Heart left ventricle (tissue), 13 donors: ENCODE measurements at regions not wholly inside any gene's neighbourhood (a gene's known extent, or its start where the extent isn't known, plus 50 kb on each side); places are given as distances from the start of the nearest gene placed in this dataset.

Source experiments
- POLR2A ChIP-seq, 2 donors: fragments of 450-650 bp; IDR thresholded peaks; one replicate each; pipeline ENCODE4 v1.6.1; 2017; ENCODE audit warnings: antibody characterized with exemption in 2 of 2, mild to moderate bottlenecking in 2 of 2, moderate library complexity in 2 of 2
- TF ChIP-seq, protein P1 (sequence below), 12 donors: fragments of 200-600 bp; sonication (generic) in 4 of 12; IDR thresholded peaks; one replicate each; pipeline versions ENCODE4 v1.5.0 to v1.8.0; 2018 to 2022; ENCODE audit warnings: antibody characterized with exemption in 12 of 12, mild to moderate bottlenecking in 5 of 12
- donor health status: ischemic (EF 13 %, LVEDD 7.1; RV severe dilation, severe dysfunction).
- donor health status: DM: no; HTN: yes; CAD: no.
- donor health status: DM: no; HTN: no; CAD: no.
- donor health status: ischemic (EF 25% LVEDD 6.9; RV normal size, moderate dysfunction).
- donor health status: ischemic (EF 25% LVEDD 5.7; RV mildly dilated, moderate dysfunction).
- donor health status: ischemic (EF 35%, LVEDD 5.7; RV mildly dilated, moderate dysfunction).
- donor health status: nonischemic (EF 11% LVEDD 7.7; RV severe dilation, severe dysfunction).
- donor health status: DM: yes; HTN: yes; CAD: no.
- donor health status: PGD.
- donor health status: ischemic (EF 29% LVEDD 5.4; RV normal size, mild dysfunction).
- donor health status: nonischemic (EF 23%, LVEDD 6.1; RV moderate dilation, normal function).

GRCh38 chr2:66849153-66849755 is 414.3 kb downstream of the MEIS1 start:
- TF ChIP-seq, protein P1, sequence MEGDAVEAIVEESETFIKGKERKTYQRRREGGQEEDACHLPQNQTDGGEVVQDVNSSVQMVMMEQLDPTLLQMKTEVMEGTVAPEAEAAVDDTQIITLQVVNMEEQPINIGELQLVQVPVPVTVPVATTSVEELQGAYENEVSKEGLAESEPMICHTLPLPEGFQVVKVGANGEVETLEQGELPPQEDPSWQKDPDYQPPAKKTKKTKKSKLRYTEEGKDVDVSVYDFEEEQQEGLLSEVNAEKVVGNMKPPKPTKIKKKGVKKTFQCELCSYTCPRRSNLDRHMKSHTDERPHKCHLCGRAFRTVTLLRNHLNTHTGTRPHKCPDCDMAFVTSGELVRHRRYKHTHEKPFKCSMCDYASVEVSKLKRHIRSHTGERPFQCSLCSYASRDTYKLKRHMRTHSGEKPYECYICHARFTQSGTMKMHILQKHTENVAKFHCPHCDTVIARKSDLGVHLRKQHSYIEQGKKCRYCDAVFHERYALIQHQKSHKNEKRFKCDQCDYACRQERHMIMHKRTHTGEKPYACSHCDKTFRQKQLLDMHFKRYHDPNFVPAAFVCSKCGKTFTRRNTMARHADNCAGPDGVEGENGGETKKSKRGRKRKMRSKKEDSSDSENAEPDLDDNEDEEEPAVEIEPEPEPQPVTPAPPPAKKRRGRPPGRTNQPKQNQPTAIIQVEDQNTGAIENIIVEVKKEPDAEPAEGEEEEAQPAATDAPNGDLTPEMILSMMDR (IDR thresholded peaks at IDR 0.05) = no peak
- no peak for TF ChIP-seq POLR2A (IDR thresholded peaks at IDR 0.05)
